IMR-90 (cell line): ENCODE measurements at regions not wholly inside any gene's neighbourhood (a gene's known extent, or its start where the extent isn't known, plus 50 kb on each side); places are given as distances from the start of the nearest gene placed in this dataset.

ENCODE experiments used
- FOS ChIP-seq: fragments of 150-350 bp; IDR thresholded peaks from 2 replicates; pipeline ENCODE4 v1.6.1; 2016; ENCODE audit warnings: low read depth, low read length
- RCOR1 ChIP-seq: IDR thresholded peaks from 2 replicates; pipeline ENCODE4 v1.6.1; 2012; ENCODE audit warnings: mild to moderate bottlenecking, low read length, improper control_type of control experiment; ENCODE audit not compliant: insufficient replicate concordance
- USF2 ChIP-seq: fragments of 150-350 bp; IDR thresholded peaks from 2 replicates; pipeline ENCODE4 v1.6.1; 2017; ENCODE audit warnings: mild to moderate bottlenecking, antibody characterized with exemption, low read length, low read depth
- TF ChIP-seq, protein P1 (sequence below): conservative IDR thresholded peaks from 2 replicates; pipeline ENCODE4 v1.5.1; 2012; ENCODE audit warnings: mild to moderate bottlenecking, low read depth, low read length, improper control_type of control experiment

GRCh38 chr7:149638566-149639320 lies 134.6 kb downstream of the ZNF467 start:
- TF ChIP-seq, protein P1, sequence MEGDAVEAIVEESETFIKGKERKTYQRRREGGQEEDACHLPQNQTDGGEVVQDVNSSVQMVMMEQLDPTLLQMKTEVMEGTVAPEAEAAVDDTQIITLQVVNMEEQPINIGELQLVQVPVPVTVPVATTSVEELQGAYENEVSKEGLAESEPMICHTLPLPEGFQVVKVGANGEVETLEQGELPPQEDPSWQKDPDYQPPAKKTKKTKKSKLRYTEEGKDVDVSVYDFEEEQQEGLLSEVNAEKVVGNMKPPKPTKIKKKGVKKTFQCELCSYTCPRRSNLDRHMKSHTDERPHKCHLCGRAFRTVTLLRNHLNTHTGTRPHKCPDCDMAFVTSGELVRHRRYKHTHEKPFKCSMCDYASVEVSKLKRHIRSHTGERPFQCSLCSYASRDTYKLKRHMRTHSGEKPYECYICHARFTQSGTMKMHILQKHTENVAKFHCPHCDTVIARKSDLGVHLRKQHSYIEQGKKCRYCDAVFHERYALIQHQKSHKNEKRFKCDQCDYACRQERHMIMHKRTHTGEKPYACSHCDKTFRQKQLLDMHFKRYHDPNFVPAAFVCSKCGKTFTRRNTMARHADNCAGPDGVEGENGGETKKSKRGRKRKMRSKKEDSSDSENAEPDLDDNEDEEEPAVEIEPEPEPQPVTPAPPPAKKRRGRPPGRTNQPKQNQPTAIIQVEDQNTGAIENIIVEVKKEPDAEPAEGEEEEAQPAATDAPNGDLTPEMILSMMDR: no peak
- no peak for TF ChIP-seq USF2
- no peak for TF ChIP-seq RCOR1
- no peak for TF ChIP-seq FOS
